ENCODE measurements at regions not wholly inside any gene's neighbourhood (a gene's known extent, or its start where the extent isn't known, plus 50 kb on each side); places are given as distances from the start of the nearest gene placed in this dataset.

DNA sequence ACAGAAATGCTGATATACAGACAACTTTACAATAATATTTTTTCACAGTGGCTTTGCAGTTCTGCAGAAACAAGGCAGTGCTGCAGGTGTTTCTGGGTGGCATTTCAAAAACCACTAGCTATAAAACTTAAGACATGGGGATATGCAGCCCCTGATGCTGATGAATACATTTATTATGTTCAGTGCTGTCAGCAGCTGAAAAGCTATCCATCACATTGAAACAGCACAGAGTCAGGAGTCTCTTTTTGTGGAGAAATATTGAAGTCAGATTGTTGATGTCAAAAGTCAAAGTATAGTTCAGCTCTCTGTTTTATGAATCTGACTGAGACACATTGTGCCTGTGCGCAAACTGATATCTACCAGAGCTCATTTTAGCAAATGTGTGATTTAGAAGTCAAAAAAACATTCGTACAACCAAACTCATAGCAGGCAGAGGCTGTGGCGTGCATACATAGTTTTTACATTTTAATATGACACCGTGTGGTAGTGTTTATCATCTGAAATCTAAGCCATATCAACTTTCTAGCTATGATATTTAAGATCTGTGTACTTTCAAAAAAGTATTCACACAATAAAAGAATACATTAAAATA is 467.6 kb downstream of the PRKD1 start:
- H3K4me3 ChIP-seq (ENCODE audit: low read length), result no peak overlapping the region
- no peak for TF ChIP-seq CTCF (conservative IDR thresholded peaks at IDR 0.05; ENCODE audit: low read length)
- no peak for DNase-seq (ENCODE audit: low read depth)

GRCh38 chr14:29461101-29461500 is 466.5 kb downstream of the PRKD1 start:
- no peak for DNase-seq (ENCODE audit: low read depth)
- TF ChIP-seq CTCF (conservative IDR thresholded peaks at IDR 0.05; ENCODE audit: low read length), result no peak

DNA sequence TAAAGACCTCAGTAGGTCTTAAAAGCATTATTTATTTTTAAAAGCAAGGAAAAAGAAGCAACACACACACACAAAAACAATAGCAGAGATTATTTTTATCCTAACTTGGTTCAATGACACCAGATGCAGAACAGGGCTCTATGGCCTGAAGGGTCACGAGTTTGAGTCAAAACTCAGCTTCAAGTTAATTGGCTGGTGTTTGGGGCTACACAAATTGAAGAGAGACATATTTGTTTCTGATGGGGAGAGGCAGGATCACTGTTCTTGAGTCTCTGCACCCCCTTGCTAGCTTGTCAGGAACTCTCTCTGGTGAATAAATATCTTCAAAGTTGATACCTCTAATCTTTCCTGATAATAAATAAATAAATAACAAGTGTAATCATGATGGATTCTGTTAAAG is 466.1 kb downstream of the PRKD1 start:
- DNase-seq (ENCODE audit: low read depth), result no peak
- H3K4me3 ChIP-seq (ENCODE audit: low read length), result no peak overlapping the region
- no peak for TF ChIP-seq CTCF (conservative IDR thresholded peaks at IDR 0.05; ENCODE audit: low read length)

More at GRCh38 chr14:29461101-29461500, 466.5 kb downstream of the PRKD1 start:
- H3K4me3 ChIP-seq (ENCODE audit: low read length), result no peak overlapping the region

GRCh38 chr14:29462321-29462720 is 465.3 kb downstream of the PRKD1 start:
- DNase-seq (ENCODE audit: low read depth), result no peak
- no peak overlapping the region for H3K4me3 ChIP-seq (ENCODE audit: low read length)
- no peak for TF ChIP-seq CTCF (conservative IDR thresholded peaks at IDR 0.05; ENCODE audit: low read length)

DNA sequence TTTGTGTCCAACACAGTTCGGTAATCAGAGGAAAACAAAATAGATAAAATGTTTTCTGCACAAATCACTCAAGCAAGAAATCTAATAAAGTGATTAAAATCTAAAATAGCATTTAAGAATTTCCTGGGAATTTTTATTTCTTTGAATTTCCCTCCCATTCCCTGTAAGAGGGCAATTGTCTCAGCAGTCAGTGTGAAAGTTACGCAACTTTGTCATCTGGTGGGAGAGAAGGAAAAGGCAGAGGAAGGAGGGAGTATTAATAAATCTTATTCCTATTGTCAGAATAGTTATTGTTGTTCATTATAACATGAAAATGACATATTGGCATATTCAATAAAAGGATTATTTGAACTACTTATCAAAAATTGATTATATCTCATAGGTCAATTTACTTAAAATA is 464.9 kb downstream of the PRKD1 start:
- no peak for TF ChIP-seq CTCF (conservative IDR thresholded peaks at IDR 0.05; ENCODE audit: low read length)
- DNase-seq (ENCODE audit: low read depth), result no peak
- H3K4me3 ChIP-seq (ENCODE audit: low read length), result no peak overlapping the region

DNA sequence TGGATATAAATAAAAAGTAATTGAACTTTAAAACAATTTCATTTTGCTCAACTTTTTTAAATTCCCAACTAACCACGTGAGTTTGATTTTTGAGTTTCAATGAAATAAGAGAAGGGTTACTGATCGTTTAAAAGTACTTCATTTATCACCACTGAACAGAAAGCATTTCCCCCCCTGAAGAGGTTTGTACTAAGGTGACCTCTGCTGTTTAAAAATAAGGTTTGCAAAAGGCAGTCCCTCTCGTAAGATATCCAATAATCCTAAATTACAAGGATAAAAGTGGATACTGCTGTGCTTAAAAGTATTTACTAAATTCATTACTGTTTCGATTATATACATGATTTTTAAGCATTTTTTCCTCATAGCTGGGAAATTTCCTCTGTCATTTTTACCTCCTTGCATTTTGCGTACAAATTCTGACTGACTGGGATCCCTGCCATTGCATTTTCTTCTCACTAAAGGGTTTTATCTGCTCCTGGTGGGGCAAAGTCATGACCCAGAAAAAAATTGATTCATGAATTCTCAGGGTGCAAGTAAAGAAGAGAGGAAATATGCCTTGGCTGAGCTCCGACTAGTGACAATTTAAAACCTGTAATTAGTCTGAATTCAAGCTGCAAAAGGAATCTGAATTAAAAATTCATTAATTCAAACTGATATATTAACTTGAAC is 463.8 kb downstream of the PRKD1 start:
- TF ChIP-seq CTCF (conservative IDR thresholded peaks at IDR 0.05; ENCODE audit: low read length), result peak; percentile 29
- no peak overlapping the region for H3K4me3 ChIP-seq (ENCODE audit: low read length)
- DNase-seq (ENCODE audit: low read depth), result peak; percentile 11

- H3K4me3 ChIP-seq (ENCODE audit: low read length), result no peak overlapping the region
- DNase-seq (ENCODE audit: low read depth), result no peak
- TF ChIP-seq CTCF (conservative IDR thresholded peaks at IDR 0.05; ENCODE audit: low read length), result no peak
Measured at GRCh38 chr14:29465095-29465494, 462.6 kb downstream of the PRKD1 start.
